ENCODE measurements at regions not wholly inside any gene's neighbourhood (a gene's known extent, or its start where the extent isn't known, plus 50 kb on each side); places are given as distances from the start of the nearest gene placed in this dataset.
A peak's percentile ranks its signal among the peaks of the same experiment; 100 is the strongest.

DNA sequence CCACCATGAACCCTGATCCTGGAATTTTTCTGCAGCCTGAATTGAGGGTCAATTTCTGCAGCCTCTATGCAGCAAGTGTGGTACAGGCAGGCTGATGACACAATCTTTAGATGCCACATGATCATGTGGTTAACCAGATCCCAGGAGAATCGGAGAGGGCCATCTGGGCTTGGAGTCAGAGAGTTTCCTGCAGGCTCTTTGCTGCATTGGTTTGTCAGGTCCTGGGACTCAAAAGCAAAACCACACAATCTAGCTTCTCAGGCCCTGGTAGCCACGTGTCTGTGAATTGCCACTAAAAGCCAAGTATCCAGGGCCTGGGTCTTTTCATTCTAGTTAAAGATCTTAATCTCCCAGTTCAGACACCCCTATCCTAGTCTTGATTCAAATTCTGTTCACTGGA lies 464.5 kb downstream of the BCOR start:
- in situ Hi-C loops (cut with HindIII; ENCODE audit: low sequenced_read_pairs): no loop called here
- DNase-seq (ENCODE audit: low read depth): peak; percentile 38
- TF ChIP-seq, protein P1, sequence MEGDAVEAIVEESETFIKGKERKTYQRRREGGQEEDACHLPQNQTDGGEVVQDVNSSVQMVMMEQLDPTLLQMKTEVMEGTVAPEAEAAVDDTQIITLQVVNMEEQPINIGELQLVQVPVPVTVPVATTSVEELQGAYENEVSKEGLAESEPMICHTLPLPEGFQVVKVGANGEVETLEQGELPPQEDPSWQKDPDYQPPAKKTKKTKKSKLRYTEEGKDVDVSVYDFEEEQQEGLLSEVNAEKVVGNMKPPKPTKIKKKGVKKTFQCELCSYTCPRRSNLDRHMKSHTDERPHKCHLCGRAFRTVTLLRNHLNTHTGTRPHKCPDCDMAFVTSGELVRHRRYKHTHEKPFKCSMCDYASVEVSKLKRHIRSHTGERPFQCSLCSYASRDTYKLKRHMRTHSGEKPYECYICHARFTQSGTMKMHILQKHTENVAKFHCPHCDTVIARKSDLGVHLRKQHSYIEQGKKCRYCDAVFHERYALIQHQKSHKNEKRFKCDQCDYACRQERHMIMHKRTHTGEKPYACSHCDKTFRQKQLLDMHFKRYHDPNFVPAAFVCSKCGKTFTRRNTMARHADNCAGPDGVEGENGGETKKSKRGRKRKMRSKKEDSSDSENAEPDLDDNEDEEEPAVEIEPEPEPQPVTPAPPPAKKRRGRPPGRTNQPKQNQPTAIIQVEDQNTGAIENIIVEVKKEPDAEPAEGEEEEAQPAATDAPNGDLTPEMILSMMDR (IDR thresholded peaks at IDR 0.05; ENCODE audit: low read depth, low read length, missing control alignments): no peak
- no peak overlapping the region for H3K4me3 ChIP-seq (ENCODE audit: low read depth, low read length)

DNA sequence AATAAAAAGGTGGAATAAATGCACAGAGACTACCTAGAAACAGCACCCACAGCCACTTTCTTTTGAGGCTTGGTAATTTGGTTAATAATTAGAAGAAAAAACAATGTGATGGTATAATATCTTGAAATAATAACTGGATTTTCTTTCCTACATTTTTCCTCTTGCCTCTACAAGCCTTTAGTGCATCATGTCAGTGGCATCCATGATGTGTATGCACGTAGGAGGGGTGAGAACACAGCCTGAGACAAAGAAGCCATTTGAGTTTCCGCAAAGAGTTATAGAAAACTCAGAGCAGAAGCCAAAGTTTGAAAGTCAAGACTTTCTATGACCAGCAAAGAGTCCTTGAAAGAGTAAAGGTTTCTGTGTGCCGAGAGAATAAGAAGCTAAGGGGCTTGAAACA lies 461.3 kb downstream of the BCOR start:
- no peak for DNase-seq (ENCODE audit: low read depth)
- TF ChIP-seq, protein P1 (IDR thresholded peaks at IDR 0.05; ENCODE audit: low read depth, low read length, missing control alignments): no peak
- no peak overlapping the region for H3K4me3 ChIP-seq (ENCODE audit: low read depth, low read length)
- in situ Hi-C loops (cut with HindIII; ENCODE audit: low sequenced_read_pairs): no loop called here

DNA sequence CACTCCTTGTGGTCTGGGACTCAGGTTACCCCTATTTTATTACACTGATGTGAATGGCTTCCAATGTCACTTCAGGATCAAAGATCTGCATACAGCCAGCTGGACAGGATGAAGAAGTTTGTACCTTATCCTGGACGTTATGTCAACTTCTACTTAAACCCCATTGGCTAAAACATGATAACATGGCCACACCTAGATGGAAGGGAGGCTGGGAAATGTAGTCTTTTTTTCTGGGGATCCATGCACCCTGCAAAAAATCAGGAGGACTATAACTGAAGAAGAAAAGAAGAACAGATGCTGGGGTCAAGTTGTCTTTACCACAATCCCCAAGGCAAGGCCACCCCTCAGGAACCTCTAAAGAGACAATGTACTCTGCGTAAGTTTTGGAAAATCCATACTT lies 459.2 kb downstream of the BCOR start:
- DNase-seq (ENCODE audit: low read depth): no peak
- TF ChIP-seq, protein P1 (IDR thresholded peaks at IDR 0.05; ENCODE audit: low read depth, low read length, missing control alignments): no peak
- H3K4me3 ChIP-seq (ENCODE audit: low read depth, low read length): no peak overlapping the region
- in situ Hi-C loops (cut with HindIII; ENCODE audit: low sequenced_read_pairs): no loop called here

DNA sequence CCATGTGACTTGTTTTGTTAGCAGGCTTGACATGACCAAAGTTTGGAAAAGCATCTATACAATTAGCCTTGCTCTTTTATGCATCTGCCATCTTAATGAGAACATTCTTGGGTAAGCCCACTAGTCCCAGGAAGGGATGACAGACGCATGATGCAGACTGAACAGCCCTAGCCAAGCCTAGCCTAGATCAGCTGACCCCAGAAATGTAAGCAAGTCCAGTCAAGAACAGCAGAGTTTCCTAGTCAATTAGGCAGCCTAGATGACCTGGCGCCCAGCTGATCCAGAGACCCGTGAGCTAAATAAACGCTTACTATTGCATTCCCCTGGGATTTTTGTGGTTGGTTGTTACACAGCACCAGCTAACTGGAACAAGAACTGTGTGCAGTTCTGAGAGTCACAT lies 457.9 kb downstream of the BCOR start:
- no peak for DNase-seq (ENCODE audit: low read depth)
- TF ChIP-seq, protein P1 (IDR thresholded peaks at IDR 0.05; ENCODE audit: low read depth, low read length, missing control alignments): no peak
- in situ Hi-C loops (cut with HindIII; ENCODE audit: low sequenced_read_pairs): no loop called here
- no peak overlapping the region for H3K4me3 ChIP-seq (ENCODE audit: low read depth, low read length)

DNA sequence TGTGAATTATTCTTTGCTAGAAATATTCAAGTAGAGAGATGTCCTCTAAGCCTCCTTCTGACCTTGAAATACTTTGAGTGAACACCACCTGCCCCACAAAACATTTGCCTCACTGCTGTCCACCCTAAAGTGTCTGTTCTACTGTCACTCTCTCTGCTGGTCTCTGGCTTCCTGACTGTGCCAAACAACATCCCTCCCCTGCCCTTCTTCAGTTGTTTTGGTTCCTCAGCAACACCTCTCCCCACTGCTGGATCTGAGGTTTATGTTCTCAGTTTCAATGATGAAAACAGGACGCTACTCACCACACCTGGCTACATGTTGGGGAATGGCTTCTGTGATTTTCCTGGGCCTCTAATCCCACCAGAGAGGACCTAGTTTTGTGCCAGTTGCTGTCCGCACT lies 456.9 kb downstream of the BCOR start:
- TF ChIP-seq, protein P1 (IDR thresholded peaks at IDR 0.05; ENCODE audit: low read depth, low read length, missing control alignments): no peak
- H3K4me3 ChIP-seq (ENCODE audit: low read depth, low read length): no peak overlapping the region
- no peak for DNase-seq (ENCODE audit: low read depth)
- in situ Hi-C loops (cut with HindIII; ENCODE audit: low sequenced_read_pairs): no loop called here

DNA sequence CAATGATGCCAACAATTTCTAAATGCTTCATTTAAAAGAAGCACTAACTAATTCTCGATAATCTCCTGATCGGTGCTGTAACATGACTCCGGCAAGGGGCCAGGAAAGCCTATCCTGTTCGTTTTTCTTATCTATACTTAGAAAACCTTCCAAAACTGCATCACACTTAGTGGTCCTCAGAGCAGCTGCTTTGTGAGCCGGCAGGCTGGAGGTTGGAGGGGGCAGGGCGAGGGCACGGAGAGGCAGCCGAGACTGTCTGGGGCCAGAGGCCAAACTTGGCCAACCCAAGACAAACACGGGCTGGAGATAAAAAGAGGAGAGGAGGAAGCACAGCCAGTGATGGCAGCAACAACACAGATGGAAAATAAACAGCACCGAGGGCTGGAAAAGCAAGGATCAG lies 455.7 kb downstream of the BCOR start:
- TF ChIP-seq, protein P1 (IDR thresholded peaks at IDR 0.05; ENCODE audit: low read depth, low read length, missing control alignments): no peak
- in situ Hi-C loops (cut with HindIII; ENCODE audit: low sequenced_read_pairs): no loop called here
- H3K4me3 ChIP-seq (ENCODE audit: low read depth, low read length): no peak overlapping the region
- no peak for DNase-seq (ENCODE audit: low read depth)

DNA sequence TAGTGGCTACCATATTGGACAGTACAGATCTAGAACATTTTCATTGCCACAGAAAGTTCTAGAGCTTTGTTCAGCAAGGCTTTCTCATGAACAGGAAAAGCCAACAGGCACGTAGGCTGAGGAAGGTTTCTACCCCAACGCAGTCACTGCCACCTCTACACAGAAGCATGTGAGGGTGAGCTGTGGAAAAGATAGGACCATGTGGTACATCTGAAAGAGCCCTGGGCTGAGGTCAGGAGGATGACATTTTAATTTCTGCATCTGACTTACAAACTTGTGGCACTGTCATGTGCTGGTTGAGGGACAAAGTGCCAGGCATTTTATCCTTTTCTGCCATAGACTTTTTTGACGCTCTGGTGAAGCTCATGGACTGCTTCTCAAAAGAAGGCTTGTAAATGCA lies 454.2 kb downstream of the BCOR start:
- no peak for DNase-seq (ENCODE audit: low read depth)
- no peak overlapping the region for H3K4me3 ChIP-seq (ENCODE audit: low read depth, low read length)
- in situ Hi-C loops (cut with HindIII; ENCODE audit: low sequenced_read_pairs): no loop called here
- TF ChIP-seq, protein P1 (IDR thresholded peaks at IDR 0.05; ENCODE audit: low read depth, low read length, missing control alignments): no peak
